Cardiac fibroblast (primary cell): ENCODE measurements at regions not wholly inside any gene's neighbourhood (a gene's known extent, or its start where the extent isn't known, plus 50 kb on each side); places are given as distances from the start of the nearest gene placed in this dataset.

Source experiments
- DNase-seq, 2 donors: peaks; one replicate each; pipeline versions ENCODE4 v3.0.0 to v3.0.0-alpha.2; 2010; ENCODE audit warnings: low read depth in 2 of 2
- H3K4me3 ChIP-seq, 2 donors: replicated peaks in 1 of 2; 1 replicate in 1 of 2; 2 replicates in 1 of 2; pipeline ENCODE4 v1.5.1; 2011; ENCODE audit warnings: low read depth in 2 of 2, low read length in 2 of 2, mild to moderate bottlenecking in 2 of 2, moderate library complexity in 1 of 2
- CTCF ChIP-seq: IDR thresholded peaks from one replicate; pipeline ENCODE4 v1.5.1; 2011; ENCODE audit warnings: low read depth, mild to moderate bottlenecking, low read length, inconsistent platforms

- no peak overlapping the region for H3K4me3 ChIP-seq
- no peak for TF ChIP-seq CTCF
- no peak for DNase-seq
These were observed 95.6 kb upstream of the HS3ST4 start for GRCh38 chr16:25596194-25596593.

GRCh38 chr16:25593260-25593659, 98.5 kb upstream of the HS3ST4 start:
- H3K4me3 ChIP-seq, result no peak overlapping the region
- DNase-seq, result no peak
- no peak for TF ChIP-seq CTCF

GRCh38 chr16:25587783-25588182, 104.0 kb upstream of the HS3ST4 start:
- TF ChIP-seq CTCF, result no peak
- no peak overlapping the region for H3K4me3 ChIP-seq
- DNase-seq, result no peak

- DNase-seq, result no peak
- no peak for TF ChIP-seq CTCF
- H3K4me3 ChIP-seq, result no peak overlapping the region
These were observed 104.9 kb upstream of the HS3ST4 start for GRCh38 chr16:25586826-25587225.

GRCh38 chr16:25585526-25585925, 106.2 kb upstream of the HS3ST4 start:
- H3K4me3 ChIP-seq, result no peak overlapping the region
- no peak for TF ChIP-seq CTCF
- DNase-seq, result no peak

GRCh38 chr16:25580041-25580440, 111.7 kb upstream of the HS3ST4 start:
- DNase-seq, result no peak
- no peak overlapping the region for H3K4me3 ChIP-seq
- no peak for TF ChIP-seq CTCF

- DNase-seq, result no peak
- TF ChIP-seq CTCF, result no peak
- no peak overlapping the region for H3K4me3 ChIP-seq
These were observed 116.4 kb upstream of the HS3ST4 start for GRCh38 chr16:25575363-25575762.
